ENCODE measurements at regions not wholly inside any gene's neighbourhood (a gene's known extent, or its start where the extent isn't known, plus 50 kb on each side); places are given as distances from the start of the nearest gene placed in this dataset.

- no peak overlapping the region for H2AK9ac ChIP-seq (replicated peaks; ENCODE audit: low read depth, low read length, poor library complexity)
- dilution Hi-C loops (cut with HindIII; ENCODE audit: low sequenced_read_pairs, unreplicated experiment) (no loop called here), intact Hi-C loops (cut with micrococcal nuclease) (loop anchor here (5.0 kb wide), 1 partner anchor 68 kb away; no protein-coding TSS in a partner anchor), in situ Hi-C loops (cut with MboI; ENCODE audit: low sequenced_read_pairs) (no loop called here)
- H2AK5ac ChIP-seq (ENCODE audit: low read depth, low read length): no peak overlapping the region
- no peak overlapping the region for H3K18ac ChIP-seq (ENCODE audit: low read depth, low read length)
- H3K56ac ChIP-seq (ENCODE audit: extremely low read depth, insufficient read depth, low read length): no peak overlapping the region
- ATAC-seq (ENCODE audit: low read depth) (no peak), DNase-seq (peak; percentile 17)
- no peak overlapping the region for H3K4me3 ChIP-seq (ENCODE audit: insufficient read depth, low read depth, low read length)
- H3K36me3 ChIP-seq (ENCODE audit: control insufficient read depth, insufficient read depth, low read length): no peaks in the 10 kb centered on the region
- no peaks in the 10 kb centered on the region for H4K20me1 ChIP-seq (ENCODE audit: insufficient read depth, low read length)
- no peak overlapping the region for H2BK120ac ChIP-seq (ENCODE audit: low read depth, low read length)
- no peak overlapping the region for H3K27ac ChIP-seq (ENCODE audit: insufficient read depth, low read length)
- no TSS peak for BruUV-seq (replicated peaks)
- no peaks in the 10 kb centered on the region for H3K9me1 ChIP-seq (ENCODE audit: insufficient read depth, low read length)
- H2BK5ac ChIP-seq (ENCODE audit: low read depth, low read length, poor library complexity, severe bottlenecking): no peak overlapping the region
- no peak overlapping the region for H3K14ac ChIP-seq (replicated peaks; ENCODE audit: low read depth, low read length)
- H3K4ac ChIP-seq (ENCODE audit: low read depth, low read length): no peak overlapping the region
- no peaks in the 10 kb centered on the region for H3K79me1 ChIP-seq (ENCODE audit: low read depth in 1 of 2, low read length in 2 of 2)
- H4K5ac ChIP-seq (ENCODE audit: low read depth, low read length): no peak overlapping the region
- H2BK20ac ChIP-seq (ENCODE audit: low read depth, low read length): no peak overlapping the region
- no peak overlapping the region for H2BK15ac ChIP-seq (ENCODE audit: low read depth, low read length)
- CTCF ChIA-PET: no interaction called here
- H3K23ac ChIP-seq (ENCODE audit: low read depth, low read length): no peak overlapping the region
- TF ChIP-seq USF2 (IDR thresholded peaks at IDR 0.05; ENCODE audit: low read depth, low read length): peak; percentile 87
- no peak for TF ChIP-seq CEBPB (IDR thresholded peaks at IDR 0.05; ENCODE audit: low read depth, low read length)
- no peak for TF ChIP-seq NFE2L2 (IDR thresholded peaks at IDR 0.05; ENCODE audit: low read depth, low read length)
- H3K4me2 ChIP-seq (ENCODE audit: low read depth, low read length): no peak overlapping the region
- POLR2A ChIA-PET (ENCODE audit: unreplicated experiment): no interaction called here
- H3K4me1 ChIP-seq (ENCODE audit: control insufficient read depth, insufficient read depth, low read length): peaks cover 5% of the 10 kb centered on the region
- no peak overlapping the region for H3K9ac ChIP-seq (ENCODE audit: low read depth, low read length)
- WGBS, 2 experiments (ENCODE audit: extremely low coverage in 2 of 2, insufficient read length in 1 of 2): 25% methylated on average over 1 of the region's 4 CpGs; no CpG with 5 or more reads in 1 of the 2 experiments
- no peak overlapping the region for H4K8ac ChIP-seq (ENCODE audit: low read depth in 2 of 2, low read length in 2 of 2)
- peaks cover 39% of the 10 kb centered on the region for H3K27me3 ChIP-seq (ENCODE audit: control insufficient read depth, insufficient read depth, low read length)
- H3K9me3 ChIP-seq (ENCODE audit: control insufficient read depth, insufficient read depth, low read length): no peaks in the 10 kb centered on the region
- H4K91ac ChIP-seq (ENCODE audit: insufficient read depth, low read depth, low read length): no peak overlapping the region
- no peak overlapping the region for H2AFZ ChIP-seq (replicated peaks; ENCODE audit: low read length, poor library complexity)
These were observed 86.0 kb downstream of the RPS6KA4 start for GRCh38 chr11:64444838-64445441.
